ENCODE measurements at regions not wholly inside any gene's neighbourhood (a gene's known extent, or its start where the extent isn't known, plus 50 kb on each side); places are given as distances from the start of the nearest gene placed in this dataset.

- peaks cover 12% of the 10 kb centered on the region for H3K4me1 ChIP-seq (ENCODE audit: insufficient read depth, low read length)
- H3K9me3 ChIP-seq (ENCODE audit: insufficient read depth, low read depth, low read length) = peaks cover 10% of the 10 kb centered on the region
- no peaks in the 10 kb centered on the region for H3K36me3 ChIP-seq (ENCODE audit: insufficient read depth, low read depth, low read length)
- H3K4me3 ChIP-seq (ENCODE audit: low read length) = no peak overlapping the region
- no peak overlapping the region for H3K9ac ChIP-seq (ENCODE audit: low read depth, low read length)
- H3K27ac ChIP-seq (ENCODE audit: low read length) = no peak overlapping the region
- no peaks in the 10 kb centered on the region for H3K27me3 ChIP-seq (ENCODE audit: insufficient read depth, low read length)
Observed at GRCh38 chr11:116420770-116421528, 351.8 kb downstream of the BUD13 start.

DNA sequence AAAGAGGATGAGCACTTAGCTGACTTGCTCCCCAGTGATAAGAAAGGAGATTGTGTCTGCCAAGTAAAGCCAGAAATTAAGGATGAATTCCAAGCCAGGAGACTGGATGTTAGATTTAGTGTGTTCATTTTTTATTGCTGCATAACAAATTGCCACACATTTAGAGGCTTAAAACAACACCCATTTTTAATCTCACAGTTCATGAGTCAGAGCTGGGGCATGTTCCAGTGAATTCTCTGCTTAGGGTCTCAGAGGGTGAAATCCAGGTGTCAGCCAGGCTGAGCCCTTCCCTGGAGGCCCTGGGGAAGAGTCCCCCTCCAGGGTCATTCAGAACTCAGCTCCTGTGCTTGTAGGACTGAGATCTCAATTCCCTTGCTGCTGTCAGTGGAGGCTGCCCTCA, 352.8 kb downstream of the BUD13 start:
- H3K27me3 ChIP-seq (ENCODE audit: insufficient read depth, low read length) = no peaks in the 10 kb centered on the region
- H3K27ac ChIP-seq (ENCODE audit: low read length) = no peak overlapping the region
- no peak overlapping the region for H3K4me3 ChIP-seq (ENCODE audit: low read length)
- H3K9me3 ChIP-seq (ENCODE audit: insufficient read depth, low read depth, low read length) = peaks cover 10% of the 10 kb centered on the region
- peaks cover 18% of the 10 kb centered on the region for H3K4me1 ChIP-seq (ENCODE audit: insufficient read depth, low read length)
- no peaks in the 10 kb centered on the region for H3K36me3 ChIP-seq (ENCODE audit: insufficient read depth, low read depth, low read length)
- H3K9ac ChIP-seq (ENCODE audit: low read depth, low read length) = no peak overlapping the region

GRCh38 chr11:116418388-116419041, 354.3 kb downstream of the BUD13 start:
- H3K9ac ChIP-seq (ENCODE audit: low read depth, low read length) = no peak overlapping the region
- H3K4me3 ChIP-seq (ENCODE audit: low read length) = no peak overlapping the region
- H3K4me1 ChIP-seq (ENCODE audit: insufficient read depth, low read length) = peaks cover 18% of the 10 kb centered on the region
- H3K9me3 ChIP-seq (ENCODE audit: insufficient read depth, low read depth, low read length) = peaks cover 10% of the 10 kb centered on the region
- no peaks in the 10 kb centered on the region for H3K27me3 ChIP-seq (ENCODE audit: insufficient read depth, low read length)
- H3K36me3 ChIP-seq (ENCODE audit: insufficient read depth, low read depth, low read length) = no peaks in the 10 kb centered on the region
- no peak overlapping the region for H3K27ac ChIP-seq (ENCODE audit: low read length)

- no peak overlapping the region for H3K27ac ChIP-seq (ENCODE audit: low read length)
- H3K4me1 ChIP-seq (ENCODE audit: insufficient read depth, low read length) = peaks cover 19% of the 10 kb centered on the region; the same call in 1 of the 2 replicates
- peaks cover 10% of the 10 kb centered on the region for H3K9me3 ChIP-seq (ENCODE audit: insufficient read depth, low read depth, low read length)
- no peak overlapping the region for H3K4me3 ChIP-seq (ENCODE audit: low read length)
- H3K9ac ChIP-seq (ENCODE audit: low read depth, low read length) = no peak overlapping the region
- no peaks in the 10 kb centered on the region for H3K27me3 ChIP-seq (ENCODE audit: insufficient read depth, low read length)
- H3K36me3 ChIP-seq (ENCODE audit: insufficient read depth, low read depth, low read length) = no peaks in the 10 kb centered on the region
Observed at GRCh38 chr11:116416852-116417251, 355.9 kb downstream of the BUD13 start.

GRCh38 chr11:116415095-116415494, 357.7 kb downstream of the BUD13 start:
- peaks cover 11% of the 10 kb centered on the region; the same call in 1 of the 2 replicates for H3K4me1 ChIP-seq (ENCODE audit: insufficient read depth, low read length)
- H3K36me3 ChIP-seq (ENCODE audit: insufficient read depth, low read depth, low read length) = no peaks in the 10 kb centered on the region
- H3K27me3 ChIP-seq (ENCODE audit: insufficient read depth, low read length) = no peaks in the 10 kb centered on the region
- peak overlapping the region; percentile 15; the same call in 1 of the 2 replicates for H3K9ac ChIP-seq (ENCODE audit: low read depth, low read length)
- H3K4me3 ChIP-seq (ENCODE audit: low read length) = no peak overlapping the region
- H3K9me3 ChIP-seq (ENCODE audit: insufficient read depth, low read depth, low read length) = peaks cover 1% of the 10 kb centered on the region; the same call in 1 of the 2 replicates
- H3K27ac ChIP-seq (ENCODE audit: low read length) = no peak overlapping the region

DNA sequence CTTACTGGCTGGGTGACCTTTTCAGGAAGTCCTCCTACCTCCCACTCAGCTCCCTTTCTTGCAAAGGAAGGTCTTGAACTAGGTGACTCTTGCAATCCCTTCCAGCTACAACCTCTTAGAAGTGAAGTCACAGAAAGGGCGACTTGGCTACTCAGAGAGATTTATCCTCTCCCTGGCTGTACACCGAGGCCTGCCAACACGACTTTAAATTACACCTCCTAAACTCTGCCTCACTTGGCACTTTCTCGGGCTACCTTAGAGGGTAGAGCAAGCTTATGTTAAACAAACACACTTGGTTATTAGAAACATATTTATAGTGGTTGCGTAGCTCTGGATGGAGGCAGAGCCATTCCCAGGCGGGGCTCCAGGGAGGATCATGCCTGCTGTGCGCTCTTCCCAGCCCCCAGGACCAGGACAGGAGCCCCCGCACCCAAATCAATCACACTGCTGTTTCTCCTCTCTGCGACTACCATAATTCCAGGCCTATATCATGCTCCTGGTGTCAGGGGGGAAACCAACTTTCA, 358.4 kb downstream of the BUD13 start:
- Histone ChIP-seq H3K27me3 (ENCODE audit: insufficient read depth, low read length) (no peaks in the 10 kb centered on the region), H3K4me3 (ENCODE audit: low read length) (no peak overlapping the region), H3K4me1 (ENCODE audit: insufficient read depth, low read length) (peaks cover 11% of the 10 kb centered on the region; the same call in 1 of the 2 replicates), H3K9ac (ENCODE audit: low read depth, low read length) (no peak overlapping the region), H3K9me3 (ENCODE audit: insufficient read depth, low read depth, low read length) (no peaks in the 10 kb centered on the region), H3K36me3 (ENCODE audit: insufficient read depth, low read depth, low read length) (no peaks in the 10 kb centered on the region), H3K27ac (ENCODE audit: low read length) (no peak overlapping the region)

GRCh38 chr11:116413301-116414242, 359.2 kb downstream of the BUD13 start:
- H3K4me3 ChIP-seq (ENCODE audit: low read length) = no peak overlapping the region
- H3K9ac ChIP-seq (ENCODE audit: low read depth, low read length) = no peak overlapping the region
- H3K27ac ChIP-seq (ENCODE audit: low read length) = no peak overlapping the region
- no peaks in the 10 kb centered on the region for H3K36me3 ChIP-seq (ENCODE audit: insufficient read depth, low read depth, low read length)
- no peaks in the 10 kb centered on the region for H3K9me3 ChIP-seq (ENCODE audit: insufficient read depth, low read depth, low read length)
- peaks cover 11% of the 10 kb centered on the region; the same call in 1 of the 2 replicates for H3K4me1 ChIP-seq (ENCODE audit: insufficient read depth, low read length)
- H3K27me3 ChIP-seq (ENCODE audit: insufficient read depth, low read length) = no peaks in the 10 kb centered on the region

DNA sequence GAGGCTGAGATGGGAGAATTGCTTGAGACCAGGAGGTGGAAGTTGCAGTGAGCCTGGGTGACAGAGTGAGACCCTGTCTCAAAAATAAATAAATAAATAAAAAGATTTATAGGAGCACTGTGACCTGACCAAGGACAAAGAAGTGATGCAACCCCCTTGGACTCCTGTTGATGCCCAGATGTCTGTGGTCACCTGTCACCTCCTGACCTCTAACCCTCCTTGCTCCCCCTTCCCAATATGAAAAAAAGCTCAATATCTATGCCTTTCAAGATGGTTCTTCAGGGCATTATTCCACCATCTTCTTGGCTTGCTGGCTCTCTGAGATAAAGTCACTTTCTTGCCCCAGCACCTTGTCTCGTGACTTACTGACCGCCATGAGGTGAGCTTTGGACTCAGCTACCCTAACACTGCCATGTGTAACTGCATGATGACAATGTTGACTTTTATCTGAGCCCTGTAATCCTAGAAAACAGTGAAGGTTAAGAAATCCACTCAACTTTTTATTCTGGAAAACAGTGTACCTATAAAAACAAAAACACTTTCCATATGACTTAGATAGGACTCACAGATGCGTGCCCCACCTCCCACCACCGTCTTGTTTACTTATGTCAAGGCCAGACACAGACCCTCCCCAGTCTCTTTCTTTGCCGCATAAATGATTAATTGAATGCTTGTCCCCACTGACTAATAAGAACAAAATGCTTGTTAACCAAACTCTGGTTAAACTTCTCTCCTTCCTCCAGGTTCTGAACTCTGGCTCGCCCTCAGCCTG, 360.5 kb downstream of the BUD13 start:
- H3K9me3 ChIP-seq (ENCODE audit: insufficient read depth, low read depth, low read length) = no peaks in the 10 kb centered on the region
- H3K36me3 ChIP-seq (ENCODE audit: insufficient read depth, low read depth, low read length) = no peaks in the 10 kb centered on the region
- H3K27ac ChIP-seq (ENCODE audit: low read length) = no peak overlapping the region

DNA sequence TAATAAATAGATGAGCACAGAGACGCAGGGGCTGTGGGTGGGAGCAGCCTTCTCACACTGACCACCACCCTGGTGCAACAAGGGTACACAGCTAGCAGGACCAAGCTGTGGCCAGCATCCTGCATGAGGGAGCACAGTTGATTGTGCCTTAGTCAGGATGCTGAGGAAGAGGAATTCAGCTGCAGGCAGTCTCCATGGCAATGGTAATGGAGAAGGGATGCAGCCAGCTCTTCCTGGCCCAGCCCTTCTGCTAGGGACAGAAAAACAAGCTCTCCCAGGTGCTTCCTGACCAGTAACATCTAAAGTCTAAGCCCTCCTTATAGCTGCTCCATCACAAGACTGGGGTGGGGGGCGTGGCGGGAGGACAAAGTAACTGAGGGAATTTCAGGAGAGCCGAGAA, 363.5 kb downstream of the BUD13 start:
- H3K27me3 ChIP-seq (ENCODE audit: insufficient read depth, low read length) = no peaks in the 10 kb centered on the region

More for the DNA sequence above, 360.5 kb downstream of the BUD13 start:
- Histone ChIP-seq H3K4me3 (ENCODE audit: low read length) (no peak overlapping the region), H3K4me1 (ENCODE audit: insufficient read depth, low read length) (peaks cover 11% of the 10 kb centered on the region; the same call in 1 of the 2 replicates), H3K9ac (ENCODE audit: low read depth, low read length) (no peak overlapping the region), H3K27me3 (ENCODE audit: insufficient read depth, low read length) (no peaks in the 10 kb centered on the region)

DNA sequence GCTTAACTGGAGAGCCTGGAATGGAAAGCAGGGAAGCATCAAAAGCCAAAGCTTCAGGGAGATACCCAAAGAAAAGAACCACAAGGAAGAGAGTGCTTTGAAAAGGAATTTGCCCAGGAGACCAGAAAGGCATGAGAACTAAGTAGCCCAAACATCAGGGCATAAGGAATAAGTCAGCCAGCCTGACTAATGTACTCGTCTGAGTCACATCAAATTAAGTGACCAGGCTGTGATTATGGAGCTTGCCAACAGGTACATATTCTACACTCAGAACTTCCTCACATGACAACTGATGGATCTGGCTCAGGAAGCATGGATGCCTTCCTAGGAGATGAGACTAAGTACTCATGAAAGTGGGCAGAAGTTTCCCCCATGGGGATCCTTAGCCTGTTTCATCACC, 366.7 kb downstream of the BUD13 start:
- no peak overlapping the region for H3K4me3 ChIP-seq (ENCODE audit: low read length)
- no peaks in the 10 kb centered on the region for H3K9me3 ChIP-seq (ENCODE audit: insufficient read depth, low read depth, low read length)
- H3K27me3 ChIP-seq (ENCODE audit: insufficient read depth, low read length) = no peaks in the 10 kb centered on the region
- peaks cover 4% of the 10 kb centered on the region; the same call in 1 of the 2 replicates for H3K4me1 ChIP-seq (ENCODE audit: insufficient read depth, low read length)
- H3K36me3 ChIP-seq (ENCODE audit: insufficient read depth, low read depth, low read length) = no peaks in the 10 kb centered on the region
- H3K9ac ChIP-seq (ENCODE audit: low read depth, low read length) = no peak overlapping the region
- no peak overlapping the region for H3K27ac ChIP-seq (ENCODE audit: low read length)

More for the DNA sequence above, 363.5 kb downstream of the BUD13 start:
- Histone ChIP-seq H3K9ac (ENCODE audit: low read depth, low read length) (no peak overlapping the region), H3K27ac (ENCODE audit: low read length) (no peak overlapping the region), H3K4me1 (ENCODE audit: insufficient read depth, low read length) (peaks cover 8% of the 10 kb centered on the region; the same call in 1 of the 2 replicates), H3K4me3 (ENCODE audit: low read length) (no peak overlapping the region), H3K36me3 (ENCODE audit: insufficient read depth, low read depth, low read length) (no peaks in the 10 kb centered on the region), H3K9me3 (ENCODE audit: insufficient read depth, low read depth, low read length) (no peaks in the 10 kb centered on the region)

DNA sequence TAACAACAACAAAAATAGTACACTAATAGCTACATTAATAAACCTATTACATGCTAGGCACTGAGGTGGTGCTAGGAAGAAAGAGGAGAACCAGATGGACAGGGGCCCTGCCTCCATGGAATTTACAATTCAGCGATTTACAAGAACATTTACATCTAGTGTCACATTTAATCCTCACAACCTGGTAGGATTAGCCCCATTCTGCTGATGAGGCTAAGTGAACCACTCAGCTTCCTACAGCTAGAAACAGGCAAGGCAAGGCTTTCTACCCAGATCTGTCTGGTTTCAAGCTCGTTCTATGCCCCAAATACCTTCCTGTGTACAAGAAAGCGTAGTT, 368.4 kb downstream of the BUD13 start:
- H3K9ac ChIP-seq (ENCODE audit: low read depth, low read length) = no peak overlapping the region
- no peaks in the 10 kb centered on the region for H3K27me3 ChIP-seq (ENCODE audit: insufficient read depth, low read length)
- no peak overlapping the region for H3K4me3 ChIP-seq (ENCODE audit: low read length)
- H3K9me3 ChIP-seq (ENCODE audit: insufficient read depth, low read depth, low read length) = no peaks in the 10 kb centered on the region
- H3K36me3 ChIP-seq (ENCODE audit: insufficient read depth, low read depth, low read length) = no peaks in the 10 kb centered on the region
- H3K27ac ChIP-seq (ENCODE audit: low read length) = no peak overlapping the region
- H3K4me1 ChIP-seq (ENCODE audit: insufficient read depth, low read length) = peaks cover 4% of the 10 kb centered on the region; the same call in 1 of the 2 replicates

All from iPS-20b (cell line).